GM12891 (cell line): ENCODE measurements at regions not wholly inside any gene's neighbourhood (a gene's known extent, or its start where the extent isn't known, plus 50 kb on each side); places are given as distances from the start of the nearest gene placed in this dataset.

Experiments used
- DNase-seq: peaks from one replicate; pipeline ENCODE4 v3.0.0; 2011; ENCODE audit warnings: low spot score; ENCODE audit not compliant: insufficient read length
- FAIRE-seq: peaks from 2 replicates; lab custom pipeline; 2011; peaks lifted over from hg19 to GRCh38; lab: Jason Lieb, UNC
- PAX5 ChIP-seq: IDR thresholded peaks from 2 replicates; pipeline ENCODE4 v1.6.1; 2011; ENCODE audit warnings: low read length, moderate library complexity, mild to moderate bottlenecking; ENCODE audit not compliant: insufficient read depth, severe bottlenecking
- POLR2A ChIP-seq: IDR thresholded peaks from 2 replicates; pipeline ENCODE4 v1.6.1; 2011; ENCODE audit warnings: low read depth, low read length, control low read depth
- POLR2AphosphoS5 ChIP-seq: IDR thresholded peaks from 2 replicates; pipeline ENCODE4 v1.6.1; 2011; ENCODE audit warnings: low read depth, low read length, control low read depth
- POU2F2 ChIP-seq: IDR thresholded peaks from 2 replicates; pipeline ENCODE4 v1.6.1; 2011; ENCODE audit warnings: low read depth, mild to moderate bottlenecking, control low read depth, low read length, moderate library complexity
- SPI1 ChIP-seq: IDR thresholded peaks from 2 replicates; pipeline ENCODE4 v1.6.1; 2011; ENCODE audit warnings: low read depth, low read length, control low read depth
- TAF1 ChIP-seq: IDR thresholded peaks from 2 replicates; pipeline ENCODE4 v1.6.1; 2011; ENCODE audit warnings: low read depth, low read length, control low read depth

- no peak for DNase-seq
These were observed 206.5 kb downstream of the RWDD3 start for GRCh38 chr1:95440511-95440910.

GRCh38 chr1:95449516-95449915 lies 215.5 kb downstream of the RWDD3 start:
- DNase-seq = no peak
- no peak for TF ChIP-seq POLR2A
- no peak for TF ChIP-seq TAF1
- no peak for TF ChIP-seq POLR2AphosphoS5
- no peak for TF ChIP-seq SPI1
- TF ChIP-seq POU2F2 = no peak
- TF ChIP-seq PAX5 = no peak
- no peak for FAIRE-seq

More at GRCh38 chr1:95440511-95440910, 206.5 kb downstream of the RWDD3 start:
- no peak for FAIRE-seq
- TF ChIP-seq POU2F2 (no peak), POLR2AphosphoS5 (no peak), SPI1 (no peak), PAX5 (no peak), TAF1 (no peak), POLR2A (no peak)

GRCh38 chr1:95451054-95451453 lies 217.0 kb downstream of the RWDD3 start:
- TF ChIP-seq TAF1 (no peak), SPI1 (no peak), PAX5 (no peak), POU2F2 (no peak), POLR2AphosphoS5 (no peak), POLR2A (no peak)
- no peak for DNase-seq
- no peak for FAIRE-seq

GRCh38 chr1:95451904-95452303 lies 217.9 kb downstream of the RWDD3 start:
- TF ChIP-seq POLR2A (no peak), POLR2AphosphoS5 (no peak), TAF1 (no peak), POU2F2 (no peak), SPI1 (no peak), PAX5 (no peak)
- FAIRE-seq = no peak

GRCh38 chr1:95453053-95453452 lies 219.0 kb downstream of the RWDD3 start:
- DNase-seq (no peak), FAIRE-seq (no peak)
- no peak for TF ChIP-seq POLR2AphosphoS5
- TF ChIP-seq POLR2A = no peak
- no peak for TF ChIP-seq POU2F2

More at GRCh38 chr1:95451904-95452303, 217.9 kb downstream of the RWDD3 start:
- DNase-seq = no peak

GRCh38 chr1:95467036-95467435 lies 233.0 kb downstream of the RWDD3 start:
- TF ChIP-seq PAX5 (no peak), TAF1 (no peak)
- FAIRE-seq (no peak), DNase-seq (no peak)

GRCh38 chr1:95475686-95476457 lies 241.9 kb downstream of the RWDD3 start:
- FAIRE-seq (no peak), DNase-seq (no peak)
- no peak for TF ChIP-seq PAX5
- no peak for TF ChIP-seq POLR2A
- no peak for TF ChIP-seq POLR2AphosphoS5
- TF ChIP-seq POU2F2 = no peak
- no peak for TF ChIP-seq TAF1
- TF ChIP-seq SPI1 = no peak

GRCh38 chr1:95496307-95496706 lies 262.3 kb downstream of the RWDD3 start:
- FAIRE-seq = no peak
- DNase-seq = no peak
- TF ChIP-seq POU2F2 (no peak), POLR2A (no peak), POLR2AphosphoS5 (no peak), SPI1 (no peak), PAX5 (no peak), TAF1 (no peak)

GRCh38 chr1:95496773-95497172 lies 262.8 kb downstream of the RWDD3 start:
- TF ChIP-seq POLR2AphosphoS5 = no peak
- no peak for TF ChIP-seq POLR2A
- no peak for TF ChIP-seq SPI1
- no peak for TF ChIP-seq PAX5
- TF ChIP-seq POU2F2 = no peak
- no peak for TF ChIP-seq TAF1
- FAIRE-seq = no peak
- DNase-seq = no peak

GRCh38 chr1:95497566-95497965 lies 263.6 kb downstream of the RWDD3 start:
- no peak for DNase-seq
- no peak for FAIRE-seq
- TF ChIP-seq POU2F2 (no peak), POLR2AphosphoS5 (no peak), SPI1 (no peak)
